CD14-positive monocyte (primary cell): ENCODE measurements at regions not wholly inside any gene's neighbourhood (a gene's known extent, or its start where the extent isn't known, plus 50 kb on each side); places are given as distances from the start of the nearest gene placed in this dataset.

Source experiments
- DNase-seq, 3 donors: peaks; one replicate each; pipeline ENCODE4 v3.0.0-alpha.2; 2011 to 2022
- H2AFZ ChIP-seq: 2 replicates; pipeline ENCODE4 v1.6.0; 2012; ENCODE audit warnings: mild to moderate bottlenecking, low read depth, low read length, inconsistent platforms; ENCODE audit not compliant: insufficient read depth, poor library complexity, severe bottlenecking
- H3K27ac ChIP-seq, 2 donors: 1 replicate in 1 of 2; 2 replicates in 1 of 2; pipeline ENCODE4 v1.5.1; 2012 to 2013; ENCODE audit warnings: low read length in 2 of 2, control low read depth in 1 of 2, inconsistent platforms in 1 of 2, low read depth in 1 of 2, mild to moderate bottlenecking in 1 of 2
- H3K27me3 ChIP-seq, 2 donors: one replicate each; pipeline versions ENCODE4 v1.6.0 to v1.6.1; 2011 to 2013; ENCODE audit warnings: low read length in 2 of 2; ENCODE audit not compliant: control insufficient read depth in 2 of 2, insufficient read depth in 2 of 2
- H3K36me3 ChIP-seq, 2 donors: replicated peaks in 1 of 2; 1 replicate in 1 of 2; 2 replicates in 1 of 2; pipeline versions ENCODE4 v1.5.1 to v1.6.1; 2012 to 2013; ENCODE audit warnings: low read length in 2 of 2, control low read depth in 1 of 2, inconsistent platforms in 1 of 2, mild to moderate bottlenecking in 1 of 2; ENCODE audit not compliant: insufficient read depth in 2 of 2, control insufficient read depth in 1 of 2
- H3K4me1 ChIP-seq, 2 donors: 1 replicate in 1 of 2; 2 replicates in 1 of 2; pipeline versions ENCODE4 v1.5.1 to v1.6.1; 2012 to 2013; ENCODE audit warnings: low read length in 2 of 2, control low read depth in 1 of 2, inconsistent platforms in 1 of 2, mild to moderate bottlenecking in 1 of 2, moderate library complexity in 1 of 2; ENCODE audit not compliant: insufficient read depth in 2 of 2, control insufficient read depth in 1 of 2
- H3K4me2 ChIP-seq: replicated peaks from 2 replicates; pipeline ENCODE3; 2012; ENCODE audit warnings: low read length, moderate library complexity, mild to moderate bottlenecking; ENCODE audit not compliant: poor library complexity, severe bottlenecking; ENCODE audit errors: extremely low read depth
- H3K4me3 ChIP-seq, 3 experiments: fragments of 200-600 bp in 1 of 3; sonication (generic) in 1 of 3; replicated peaks in 1 of 3; 1 replicate in 2 of 3; 2 replicates in 1 of 3; pipeline ENCODE4 v1.5.1; 2011 to 2013; ENCODE audit warnings: low read length in 3 of 3, mild to moderate bottlenecking in 3 of 3, control low read depth in 2 of 3, low read depth in 2 of 3, inconsistent platforms in 1 of 3, moderate library complexity in 1 of 3
- H3K79me2 ChIP-seq: 2 replicates; pipeline ENCODE4 v1.6.0; 2012; ENCODE audit warnings: mild to moderate bottlenecking, control low read depth, inconsistent platforms, low read length, moderate library complexity; ENCODE audit not compliant: insufficient read depth
- H3K9ac ChIP-seq: 2 replicates; pipeline ENCODE4 v1.6.0; 2017; ENCODE audit warnings: low read length, mild to moderate bottlenecking; ENCODE audit not compliant: insufficient read depth, poor library complexity, severe bottlenecking
- H3K9me3 ChIP-seq, 2 donors: replicated peaks in 1 of 2; 1 replicate in 1 of 2; 2 replicates in 1 of 2; pipeline versions ENCODE4 v1.5.1 to v1.6.1; 2012 to 2013; ENCODE audit warnings: low read length in 2 of 2, control low read depth in 1 of 2; ENCODE audit not compliant: control insufficient read depth in 1 of 2, insufficient read depth in 1 of 2
- H4K20me1 ChIP-seq: 2 replicates; pipeline ENCODE4 v1.6.0; 2012; ENCODE audit warnings: mild to moderate bottlenecking, low read length, control low read depth, moderate library complexity; ENCODE audit not compliant: insufficient read depth
- H3K27ac Mint-ChIP-seq, 7 donors: one replicate each; pipeline ENCODE4 v1.8.0; 2020; ENCODE audit warnings: mild to moderate bottlenecking in 7 of 7, mixed read lengths in 7 of 7, moderate library complexity in 6 of 7, inconsistent platforms in 2 of 7
- H3K27me3 Mint-ChIP-seq, 3 donors: one replicate each; pipeline ENCODE4 v1.8.0; 2021 to 2022; ENCODE audit warnings: low read depth in 3 of 3, mild to moderate bottlenecking in 3 of 3, mixed read lengths in 3 of 3, moderate library complexity in 3 of 3, inconsistent platforms in 1 of 3
- H3K36me3 Mint-ChIP-seq, 2 donors: one replicate each; pipeline ENCODE4 v1.8.0; 2020; ENCODE audit warnings: mixed read lengths in 2 of 2, inconsistent platforms in 1 of 2, mild to moderate bottlenecking in 1 of 2
- H3K4me1 Mint-ChIP-seq: one replicate; pipeline ENCODE4 v1.8.0; 2020; ENCODE audit warnings: mild to moderate bottlenecking, mixed read lengths
- H3K4me3 Mint-ChIP-seq, 2 donors: one replicate each; pipeline ENCODE4 v1.8.0; 2020; ENCODE audit warnings: mild to moderate bottlenecking in 2 of 2, mixed read lengths in 2 of 2, moderate library complexity in 1 of 2
- H3K9me3 Mint-ChIP-seq, 7 donors: one replicate each; pipeline ENCODE4 v1.8.0; 2020 to 2022; ENCODE audit warnings: mixed read lengths in 7 of 7, mild to moderate bottlenecking in 6 of 7, moderate library complexity in 6 of 7, inconsistent platforms in 2 of 7
- CTCF ChIP-seq: fragments of 200-600 bp; IDR thresholded peaks from one replicate; pipeline ENCODE4 v1.8.0; 2022; ENCODE audit warnings: antibody characterized with exemption, mild to moderate bottlenecking
- WGBS: methylation state at CpG from one replicate; pipeline ENCODE4 v1.1.5; 2013; ENCODE audit warnings: missing lambda C conversion rate; ENCODE audit not compliant: insufficient coverage; 5-methylcytosine and 5-hydroxymethylcytosine counted together
- intact Hi-C, 2 donors: fragments of 100-400 bp; cut with micrococcal nuclease; formaldehyde crosslinking; loops; one replicate each; pipeline versions ENCODE4 v1.15.0 to v1.15.1; 2023

- H3K27me3 ChIP-seq: no peaks in the 10 kb centered on the region
- H3K9me3 ChIP-seq: no peaks in the 10 kb centered on the region
- TF ChIP-seq CTCF: no peak
- H3K9ac ChIP-seq: no peak overlapping the region
- no peaks in the 10 kb centered on the region for H3K36me3 ChIP-seq
- no peaks in the 10 kb centered on the region for H3K79me2 ChIP-seq
- H3K27ac ChIP-seq: no peak overlapping the region
- no peak overlapping the region for H2AFZ ChIP-seq
- peaks cover 0 to 5% (median 1%) of the 10 kb centered on the region in 7 donors for H3K9me3 Mint-ChIP-seq
- WGBS: no CpG with 5 or more reads among the region's 6 CpGs
- H3K4me1 ChIP-seq: no peaks in the 10 kb centered on the region
- no peak overlapping the region for H3K4me3 ChIP-seq
- H3K27ac Mint-ChIP-seq: no peak overlapping the region
- H3K4me1 Mint-ChIP-seq: no peaks in the 10 kb centered on the region
- H3K27me3 Mint-ChIP-seq: peaks cover 0 to 2% (median 1%) of the 10 kb centered on the region in 3 donors
- intact Hi-C loops: no loop called here
- no peaks in the 10 kb centered on the region for H3K36me3 Mint-ChIP-seq
- no peak for DNase-seq
- H3K4me2 ChIP-seq: no peak overlapping the region
- no peak overlapping the region for H3K4me3 Mint-ChIP-seq
- H4K20me1 ChIP-seq: no peaks in the 10 kb centered on the region
Observed at GRCh38 chr10:111926286-111926685, 257.3 kb downstream of the GPAM start.

- no peak overlapping the region for H3K4me3 ChIP-seq
- no peaks in the 10 kb centered on the region for H3K9me3 ChIP-seq
- H3K27ac ChIP-seq: no peak overlapping the region
- no peaks in the 10 kb centered on the region for H3K27me3 Mint-ChIP-seq
- no peak overlapping the region for H3K27ac Mint-ChIP-seq
- H3K4me2 ChIP-seq: no peak overlapping the region
- H3K9ac ChIP-seq: no peak overlapping the region
- H3K4me3 Mint-ChIP-seq: no peak overlapping the region
- TF ChIP-seq CTCF: no peak
- no peaks in the 10 kb centered on the region for H4K20me1 ChIP-seq
- no peaks in the 10 kb centered on the region for H3K36me3 ChIP-seq
- H3K79me2 ChIP-seq: no peaks in the 10 kb centered on the region
- H3K4me1 Mint-ChIP-seq: no peaks in the 10 kb centered on the region
- no peaks in the 10 kb centered on the region for H3K36me3 Mint-ChIP-seq
- WGBS: 40% methylated on average over 2 of the region's 5 CpGs
- H3K9me3 Mint-ChIP-seq: peaks cover 0 to 9% (median 4%) of the 10 kb centered on the region in 7 donors
- no peaks in the 10 kb centered on the region for H3K27me3 ChIP-seq
- H2AFZ ChIP-seq: no peak overlapping the region
- intact Hi-C loops: no loop called here
- H3K4me1 ChIP-seq: no peaks in the 10 kb centered on the region
- DNase-seq: no peak
Observed at GRCh38 chr10:111933937-111934336, 249.6 kb downstream of the GPAM start.
